ENCODE measurements at regions not wholly inside any gene's neighbourhood (a gene's known extent, or its start where the extent isn't known, plus 50 kb on each side); places are given as distances from the start of the nearest gene placed in this dataset.

- TF ChIP-seq POLR2A (IDR thresholded peaks at IDR 0.05) (no peak), CTCF (IDR thresholded peaks at IDR 0.05) (no peak)
Observed at GRCh38 chrX:9291629-9292028, 173.2 kb upstream of the TBL1X start.
